DMS79 (cell line): ENCODE measurements at regions not wholly inside any gene's neighbourhood (a gene's known extent, or its start where the extent isn't known, plus 50 kb on each side); places are given as distances from the start of the nearest gene placed in this dataset.
"Not testable (repeated sequence)": the region's sequence is repeated elsewhere in the genome, so short reads cannot be mapped to it uniquely, and the experiment has no call there.

ENCODE experiments used
- DNase-seq: peaks from one replicate; lab custom pipeline; 2025; lab: John Stamatoyannopoulos, UW

DNA sequence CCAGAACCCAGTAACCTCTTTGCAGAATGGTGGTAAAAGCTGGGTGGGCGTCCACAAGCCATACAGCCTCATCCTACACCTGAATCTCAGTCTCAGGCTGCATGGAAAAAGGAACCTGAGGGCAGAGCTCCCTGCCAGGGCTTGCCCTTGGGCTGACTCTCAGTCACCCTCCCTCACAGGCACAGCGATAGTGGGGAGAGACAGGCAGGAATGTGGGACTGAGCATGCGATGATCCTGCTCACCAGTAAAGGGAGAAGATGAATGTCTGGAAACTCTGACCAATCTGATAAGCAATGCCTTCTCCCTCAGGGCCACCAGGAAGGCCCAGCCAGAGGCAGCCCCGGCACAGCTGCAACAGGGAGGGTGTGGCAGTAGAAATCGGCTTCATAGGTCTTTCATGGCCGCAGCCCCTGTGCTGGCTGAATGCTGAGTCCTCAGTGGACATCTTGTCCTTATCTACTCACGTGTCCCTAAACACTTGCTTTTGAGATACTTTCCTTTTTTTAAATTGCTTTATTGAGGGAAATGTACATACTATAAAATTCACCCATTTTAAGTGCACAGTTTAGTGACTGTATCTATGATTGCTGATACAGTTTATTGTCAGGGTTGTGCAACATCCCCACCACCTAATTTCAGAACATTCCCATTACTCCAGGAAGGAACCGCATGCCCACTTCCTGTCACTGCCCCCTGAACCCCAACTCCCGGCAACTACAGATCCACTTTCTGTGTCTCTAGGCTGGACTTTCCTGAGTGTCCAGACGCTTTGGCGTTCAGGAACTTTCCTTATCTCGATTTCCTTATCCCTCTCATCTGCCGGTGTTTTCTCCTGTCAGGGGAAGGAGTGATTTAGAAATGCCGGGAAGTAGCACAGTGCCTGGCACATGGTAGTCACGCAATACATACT, 258.1 kb downstream of the PCNX1 start:
- no peak for DNase-seq

DNA sequence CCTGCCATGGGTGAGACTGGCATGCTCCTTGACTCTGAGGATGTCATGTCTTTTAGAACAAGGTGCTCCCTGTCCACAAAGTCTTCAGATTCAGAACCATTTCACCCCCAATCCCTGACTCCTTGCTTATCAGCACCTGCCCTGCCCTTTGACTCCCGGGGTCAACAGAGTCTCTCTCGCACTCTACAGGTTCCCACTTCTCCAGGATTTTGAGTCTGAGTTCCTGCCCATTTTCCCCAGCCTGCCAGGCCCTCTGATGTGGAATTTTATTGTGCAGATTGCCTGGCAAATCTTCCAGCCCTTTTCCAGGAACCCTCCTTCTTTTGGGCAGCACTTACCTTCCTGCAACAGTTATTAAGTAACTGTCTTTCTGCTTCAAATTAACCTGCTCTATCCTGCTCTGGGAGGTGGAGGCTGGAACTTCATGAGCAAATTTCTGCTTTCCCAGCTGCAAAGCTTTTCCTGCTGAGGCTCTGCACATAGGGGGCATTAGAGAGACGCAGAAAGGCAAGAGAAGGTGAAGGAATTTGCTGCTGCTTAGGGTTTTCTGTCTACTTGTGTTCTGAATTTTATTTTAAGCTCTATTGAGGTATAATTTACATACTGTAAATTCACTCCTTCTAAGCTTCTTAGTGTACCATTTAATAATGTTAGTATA, 259.1 kb downstream of the PCNX1 start:
- DNase-seq, result no peak

DNA sequence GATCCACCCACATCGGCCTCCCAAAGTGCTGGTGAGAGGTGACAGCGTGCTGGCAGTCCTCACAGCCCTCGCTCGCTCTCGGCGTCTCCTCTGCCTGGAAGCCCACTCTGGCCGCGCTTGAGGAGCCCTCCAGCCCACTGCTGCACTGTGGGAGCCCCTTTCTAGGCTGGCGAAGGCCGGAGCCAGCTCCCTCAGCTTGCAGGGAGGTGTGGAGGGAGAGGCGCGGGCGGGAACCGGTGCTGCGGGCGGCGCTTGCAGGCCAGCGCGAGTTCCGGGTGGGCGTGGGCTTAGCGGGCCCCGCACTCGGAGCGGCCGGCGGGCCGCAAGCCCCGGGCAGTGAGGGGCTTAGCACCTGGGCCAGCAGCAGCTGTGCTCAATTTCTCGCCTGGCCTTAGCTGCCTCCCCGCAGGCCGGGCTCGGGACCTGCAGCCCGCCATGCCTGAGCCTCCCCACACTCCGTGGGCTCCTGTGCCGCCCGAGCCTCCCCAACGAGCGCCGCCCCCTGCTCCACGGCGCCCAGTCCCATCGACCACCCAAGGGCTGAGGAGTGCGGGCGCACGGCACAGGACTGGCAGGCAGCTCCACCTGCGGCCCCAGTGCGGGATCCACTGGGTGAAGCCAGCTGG, 260.2 kb downstream of the PCNX1 start:
- not testable (repeated sequence) for DNase-seq

DNA sequence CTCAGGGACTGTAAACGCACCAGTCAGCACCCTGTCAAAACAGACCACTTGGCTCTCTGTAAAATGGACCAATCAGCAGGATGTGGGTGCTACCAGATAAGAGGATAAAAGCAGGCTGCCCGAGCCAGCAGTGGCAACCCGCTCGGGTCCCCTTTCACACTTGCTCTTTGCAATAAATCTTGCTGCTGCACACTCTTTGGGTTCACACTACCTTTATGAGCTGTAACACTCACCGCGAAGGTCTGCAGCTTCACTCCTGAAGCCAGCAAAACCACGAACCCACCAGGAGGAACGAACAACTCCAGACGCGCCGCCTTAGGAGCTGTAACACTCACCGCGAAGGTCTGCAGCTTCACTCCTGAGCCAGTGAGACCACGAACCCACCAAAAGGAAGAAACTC, 260.9 kb downstream of the PCNX1 start:
- DNase-seq, result not testable (repeated sequence)

DNA sequence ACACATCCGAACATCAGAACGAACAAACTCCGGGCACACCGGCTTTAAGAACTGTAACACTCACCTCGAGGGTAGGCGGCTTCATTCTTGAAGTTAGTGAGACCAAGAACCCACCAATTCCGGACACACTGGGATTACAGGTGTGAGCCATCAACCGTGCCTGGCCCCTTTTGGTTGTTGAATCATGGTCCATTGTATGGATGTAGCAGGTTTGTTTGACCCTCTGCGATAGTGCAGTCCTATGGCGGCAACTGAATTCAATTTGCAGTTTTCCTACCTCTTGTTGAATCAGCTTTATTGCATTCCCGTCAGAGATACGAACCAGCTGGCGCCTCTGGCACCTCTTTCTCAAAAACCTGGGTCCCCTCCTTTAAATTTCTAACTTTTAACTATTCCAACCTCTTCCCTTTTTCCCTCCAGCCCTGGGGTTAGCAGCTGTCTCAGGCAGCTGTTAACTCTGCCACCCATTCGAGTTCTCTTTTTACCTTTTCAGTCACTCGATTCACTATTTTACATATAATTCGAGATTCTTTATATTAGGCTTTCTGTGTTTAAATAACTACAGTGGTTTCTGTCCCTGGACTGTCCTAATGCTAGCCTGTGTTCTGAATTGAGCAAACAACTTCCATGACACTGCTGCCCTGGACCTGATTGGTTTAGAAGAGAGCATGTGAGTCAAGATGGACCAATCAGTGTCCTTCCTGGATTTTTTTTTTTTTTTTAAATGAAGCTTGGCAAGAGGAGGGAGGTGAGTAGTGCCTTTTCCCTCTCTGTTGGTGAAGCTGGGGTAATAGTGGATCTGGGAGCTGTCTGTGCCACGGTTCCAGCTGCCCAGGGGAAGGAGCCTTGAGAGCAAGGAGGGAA, 261.5 kb downstream of the PCNX1 start:
- no peak for DNase-seq

DNA sequence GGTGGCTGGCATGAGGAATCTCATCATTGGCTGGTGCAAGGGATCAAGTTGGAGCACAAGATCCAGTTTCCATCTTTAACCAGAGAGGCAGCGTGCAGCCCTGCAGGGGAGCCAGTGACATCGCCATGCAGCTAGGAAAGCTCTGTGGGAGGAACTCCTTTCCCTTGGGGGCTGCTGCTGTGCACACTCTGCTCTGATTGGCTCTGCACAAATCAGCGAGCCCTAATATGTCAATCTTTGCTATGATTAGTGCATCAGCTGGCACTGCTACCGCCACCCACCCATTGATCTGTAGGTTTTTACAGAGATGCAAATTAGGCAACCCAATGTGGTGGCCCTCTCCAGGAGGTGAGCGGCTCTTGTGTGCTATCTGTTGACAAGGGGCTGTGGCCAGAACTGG, 262.6 kb downstream of the PCNX1 start:
- no peak for DNase-seq

DNA sequence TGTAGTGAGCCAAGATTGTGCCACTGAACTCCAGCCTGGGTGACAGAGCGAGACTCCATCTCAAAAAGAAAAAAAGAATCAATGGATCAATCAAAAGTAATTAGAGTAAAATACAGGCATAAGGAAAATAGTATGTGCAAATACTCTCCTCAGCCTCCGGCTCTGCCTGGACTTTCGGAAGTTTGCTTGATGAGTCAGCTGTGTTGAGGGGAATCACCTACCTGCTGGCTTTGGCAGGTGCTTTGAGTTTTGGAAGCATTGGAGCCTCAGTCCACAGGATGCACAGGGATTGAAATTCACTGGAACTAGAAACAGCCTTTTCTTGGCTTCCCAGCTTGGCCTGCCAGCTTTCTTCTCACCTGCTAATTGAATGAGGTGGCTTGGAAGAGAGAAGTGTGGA, 268.2 kb downstream of the PCNX1 start:
- DNase-seq, result no peak

DNA sequence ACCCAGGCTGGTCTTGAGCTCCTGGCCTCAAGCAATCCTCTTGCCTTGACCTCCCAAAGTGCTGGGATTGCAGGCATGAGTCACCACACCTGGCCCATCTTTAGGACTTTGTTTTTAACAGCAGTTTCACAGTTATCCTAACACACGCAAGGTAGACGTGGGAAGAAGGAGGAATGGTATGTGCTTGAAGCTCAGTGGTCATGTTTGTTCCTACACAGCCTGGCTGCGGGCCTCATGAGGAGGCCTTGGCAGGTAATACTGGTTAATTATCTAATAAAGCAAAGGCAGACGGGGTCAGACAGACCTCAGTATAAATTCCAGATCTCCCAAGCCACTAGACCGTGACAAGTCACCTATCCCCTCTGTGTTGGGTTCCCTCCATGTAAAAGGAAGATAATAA, 271.8 kb downstream of the PCNX1 start:
- DNase-seq, result no peak

DNA sequence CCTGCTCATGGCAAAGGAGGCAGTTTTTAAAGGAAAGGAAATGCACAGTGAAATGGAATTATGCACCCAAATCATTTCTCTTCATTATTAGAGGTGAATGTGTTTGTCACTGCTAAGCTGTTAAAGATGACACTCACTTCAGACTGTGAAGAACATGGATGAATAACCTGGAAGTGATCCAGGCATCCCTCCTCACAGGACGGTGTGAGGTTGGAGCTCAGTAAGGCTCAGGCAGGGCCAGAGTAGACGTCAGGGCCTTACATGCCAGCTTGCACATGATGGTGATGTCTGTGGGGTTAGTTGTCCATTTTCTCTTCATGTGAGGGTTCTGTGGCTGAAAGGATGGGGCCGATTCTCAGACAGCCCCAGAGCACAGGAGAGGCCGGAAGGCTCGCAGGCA, 273.1 kb downstream of the PCNX1 start:
- DNase-seq, result no peak

DNA sequence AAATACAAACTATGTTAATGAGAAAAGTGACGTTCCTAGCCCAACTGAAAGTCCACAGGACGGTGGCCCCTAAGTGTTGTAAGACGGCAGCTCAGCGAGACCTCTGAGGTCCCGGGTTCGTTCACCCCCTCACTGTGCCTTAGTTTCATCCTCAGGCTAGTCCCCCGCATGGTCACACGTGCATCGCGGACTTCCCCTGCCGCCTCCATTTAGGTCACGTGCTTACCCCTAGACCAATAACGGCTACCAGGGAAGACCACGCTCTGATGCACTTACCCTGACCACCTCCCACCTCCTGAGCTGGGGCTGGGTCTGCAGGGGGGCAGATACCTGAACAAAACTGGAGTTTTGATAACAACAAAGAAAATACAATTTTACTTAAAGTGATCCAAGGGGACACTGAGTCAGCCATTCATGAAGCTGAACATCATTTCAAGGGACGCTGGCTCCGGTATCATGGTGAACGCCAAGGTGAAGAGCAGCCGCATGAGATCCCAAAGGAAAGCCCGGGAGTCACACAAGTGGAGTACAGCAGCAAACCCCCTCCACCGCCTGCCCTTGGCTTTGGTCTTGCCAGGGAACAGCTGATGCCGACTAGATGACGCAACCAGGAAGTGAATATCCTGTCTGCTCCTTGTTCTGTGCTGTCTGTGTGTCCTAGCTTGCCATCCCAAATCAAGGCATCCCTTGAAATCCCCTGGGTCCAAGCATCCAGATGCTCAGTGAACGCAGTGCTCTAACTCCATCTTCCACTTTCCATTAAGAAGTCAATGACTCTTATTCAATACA, 274.1 kb downstream of the PCNX1 start:
- DNase-seq, result no peak

DNA sequence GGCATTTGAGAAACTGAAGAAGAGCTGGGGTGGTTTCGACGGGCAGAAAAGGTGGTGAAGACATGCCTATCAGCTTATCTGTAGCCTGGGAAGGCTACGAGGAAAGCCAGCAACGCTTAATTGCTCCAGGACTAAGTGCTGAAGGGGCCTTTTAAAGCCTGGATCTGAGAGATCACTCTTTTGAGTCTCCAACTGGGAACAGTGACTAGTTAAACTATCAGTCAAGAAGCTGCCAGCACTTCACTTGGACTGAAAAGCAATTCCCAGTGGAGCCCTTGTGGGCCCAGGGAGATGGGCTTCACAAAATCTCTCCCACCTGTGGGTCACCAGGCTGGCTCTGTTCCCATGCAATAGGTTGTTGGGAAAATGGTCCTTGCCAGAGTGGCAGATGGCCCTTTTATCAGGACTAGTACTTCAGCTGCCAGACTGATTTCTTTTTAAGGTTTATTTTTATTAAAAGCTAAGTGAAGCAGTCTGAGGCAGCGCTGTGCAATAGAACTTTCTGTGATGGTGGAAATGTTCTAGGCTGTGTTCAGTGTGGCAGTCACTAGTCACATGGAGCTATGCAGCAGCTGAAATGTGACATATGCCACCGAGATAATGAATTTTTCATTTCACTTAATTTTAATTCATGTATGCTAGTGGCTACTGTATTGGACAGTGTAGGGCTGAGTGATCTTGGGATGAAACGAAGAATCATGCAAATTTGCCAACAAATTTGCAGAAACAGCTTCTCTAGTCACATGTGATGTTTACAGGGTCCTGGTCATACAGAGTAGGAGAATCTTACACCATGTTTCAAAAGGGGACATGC, 276.8 kb downstream of the PCNX1 start:
- peak; percentile 92 for DNase-seq

DNA sequence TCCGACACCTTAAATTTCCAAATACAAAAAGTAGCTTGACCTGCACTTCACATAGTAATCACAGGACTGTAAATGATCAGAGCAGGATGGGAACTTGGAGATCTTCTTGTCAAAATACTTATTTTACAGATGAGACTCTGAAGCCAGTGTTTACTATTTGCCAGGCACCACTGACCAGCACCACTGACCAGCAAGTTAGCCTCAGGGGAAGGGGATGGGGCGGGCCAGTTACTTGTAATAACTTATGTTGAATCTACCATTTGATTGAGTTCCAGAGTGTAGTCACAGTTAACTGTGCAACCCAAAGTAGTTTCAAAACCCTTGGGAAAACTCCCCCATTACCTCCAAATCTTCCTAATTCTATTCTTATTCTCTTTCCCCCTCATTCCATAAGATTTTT, 278.4 kb downstream of the PCNX1 start:
- no peak for DNase-seq

DNA sequence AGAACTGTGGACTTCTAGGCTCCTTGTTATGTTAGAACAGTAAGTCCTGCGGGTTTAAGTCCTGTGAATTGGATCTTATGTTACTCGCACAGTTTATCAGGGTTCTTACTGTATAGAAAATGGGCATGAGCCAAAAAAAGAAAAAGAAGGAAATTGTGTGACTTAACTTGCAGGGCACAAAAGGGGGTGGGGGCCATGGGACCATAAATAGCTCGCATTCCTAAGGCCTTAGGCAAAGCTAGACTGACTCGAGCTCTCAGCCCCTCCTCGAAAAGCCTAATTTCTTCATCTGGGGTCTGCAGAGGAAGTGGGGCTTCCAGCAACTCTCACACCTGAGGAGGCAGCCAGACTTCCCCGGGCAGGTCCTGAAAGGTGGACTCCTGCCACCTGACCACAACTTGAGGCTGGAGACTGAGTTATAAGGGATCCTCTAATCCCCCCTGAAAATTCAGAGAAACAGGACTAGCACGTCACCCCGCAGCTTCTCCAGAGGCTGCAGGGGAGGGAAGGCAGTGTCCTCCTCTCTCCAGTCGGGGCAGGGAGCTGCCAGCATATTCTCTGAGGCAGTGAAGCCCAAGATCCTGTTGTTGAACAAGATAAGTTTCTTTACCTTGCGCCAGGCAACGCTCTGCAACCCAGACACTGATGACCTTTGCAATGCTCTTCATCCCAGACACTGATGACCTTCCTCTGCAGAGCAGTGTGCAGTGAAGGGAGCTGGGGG, 280.5 kb downstream of the PCNX1 start:
- no peak for DNase-seq

DNA sequence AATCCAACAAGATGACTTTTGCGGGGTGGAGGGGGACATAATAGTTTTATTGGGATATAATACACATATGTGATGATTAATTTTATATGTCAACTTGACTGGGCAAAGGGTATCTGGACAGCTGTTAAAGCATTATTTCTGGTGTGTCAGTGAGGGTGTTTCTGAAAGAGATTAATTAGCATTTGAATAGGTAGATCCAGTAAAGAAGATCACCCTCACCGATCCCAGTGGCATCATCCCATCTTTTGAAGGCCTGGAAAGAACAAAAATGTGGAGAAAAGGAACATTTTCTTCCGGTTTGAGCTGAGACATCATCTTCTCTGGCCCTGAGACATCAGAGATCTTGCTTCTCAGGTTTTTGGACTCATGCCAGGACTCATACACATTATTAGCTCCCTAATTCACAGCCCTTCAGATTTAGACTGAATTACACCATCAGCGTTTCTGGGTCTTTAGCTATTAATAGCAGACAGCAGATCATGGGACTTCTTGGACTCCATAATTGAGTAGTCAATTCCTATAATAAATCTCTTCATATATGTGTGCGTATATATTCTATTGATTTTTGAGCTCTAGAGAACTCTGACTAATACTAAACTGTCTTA, 283.6 kb downstream of the PCNX1 start:
- DNase-seq, result peak; percentile 54

DNA sequence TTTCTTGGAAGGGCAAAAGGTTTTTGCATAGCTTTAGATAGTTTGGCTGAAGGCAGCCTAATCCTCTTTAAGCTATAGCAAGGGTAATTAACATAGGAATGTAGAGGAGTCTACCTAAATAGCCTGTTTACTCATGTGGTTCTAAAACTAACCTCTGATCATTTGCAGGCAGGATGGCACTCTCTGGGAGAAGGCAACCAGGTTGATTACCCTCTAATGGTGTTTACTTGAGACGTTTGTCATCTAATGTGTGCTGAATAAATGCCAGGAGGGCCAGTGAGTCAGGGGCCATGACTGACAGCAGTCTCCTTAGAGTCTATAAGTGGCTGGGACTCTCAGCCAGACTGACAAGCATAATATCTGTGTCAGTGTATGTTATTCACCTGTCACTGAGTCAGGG, 286.4 kb downstream of the PCNX1 start:
- no peak for DNase-seq

DNA sequence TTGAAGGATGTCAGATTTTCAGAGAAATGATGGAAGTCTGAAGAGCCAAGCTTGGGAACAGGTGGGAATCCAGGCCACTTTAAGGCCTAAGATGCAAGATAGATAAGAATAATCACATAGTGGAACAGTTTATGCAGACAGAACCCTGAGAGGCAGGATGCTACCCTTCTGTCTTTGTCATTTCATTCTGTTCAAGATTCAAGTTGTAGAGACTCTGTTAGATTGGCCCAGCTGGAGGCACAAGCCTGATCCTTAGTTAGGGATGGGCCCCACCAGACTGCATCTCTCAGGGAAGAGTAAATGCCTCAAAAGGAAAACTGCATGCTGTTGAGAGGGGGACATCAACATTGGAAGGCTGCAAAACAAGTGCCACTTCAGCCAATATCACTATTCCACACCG, 287.0 kb downstream of the PCNX1 start:
- DNase-seq, result peak; percentile 29

DNA sequence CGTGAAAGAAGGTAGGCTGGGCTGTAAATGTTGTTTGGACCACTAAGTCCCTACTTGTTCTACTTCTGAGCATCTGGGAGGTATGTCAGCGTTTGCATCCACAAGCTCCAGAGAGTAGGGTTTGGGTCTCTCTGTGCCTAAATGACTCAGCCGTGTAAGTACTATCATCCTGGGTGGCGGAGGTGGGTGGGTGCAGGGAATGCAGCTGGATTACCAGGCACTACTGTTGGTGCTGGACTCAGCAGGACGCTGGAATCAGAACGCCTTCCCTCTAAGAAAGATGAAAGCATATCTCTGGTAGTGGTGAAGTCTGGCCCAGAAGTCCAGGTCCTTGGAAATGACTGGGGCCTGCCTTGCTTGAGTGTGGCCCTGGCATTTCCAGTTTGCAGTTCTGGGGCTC, 289.7 kb downstream of the PCNX1 start:
- DNase-seq, result no peak

DNA sequence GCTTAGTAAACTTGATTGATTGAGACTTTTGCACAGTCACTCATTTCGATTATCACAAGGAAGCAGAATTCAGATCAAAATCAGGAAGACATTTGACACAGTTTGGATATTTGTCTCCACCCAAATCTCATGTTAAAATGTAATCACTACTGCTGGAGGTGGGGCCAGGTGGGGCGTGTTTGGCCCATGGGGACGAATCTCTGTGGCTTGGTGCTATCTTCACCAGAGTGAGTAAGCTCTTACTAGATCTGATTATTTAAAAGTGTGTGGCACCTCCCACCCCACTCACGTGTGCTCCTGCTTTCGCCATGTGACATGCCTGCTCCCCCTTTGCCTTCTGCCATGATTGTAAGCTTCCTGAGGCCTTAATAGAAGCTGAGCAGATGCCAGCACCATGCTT, 291.4 kb downstream of the PCNX1 start:
- DNase-seq, result no peak

DNA sequence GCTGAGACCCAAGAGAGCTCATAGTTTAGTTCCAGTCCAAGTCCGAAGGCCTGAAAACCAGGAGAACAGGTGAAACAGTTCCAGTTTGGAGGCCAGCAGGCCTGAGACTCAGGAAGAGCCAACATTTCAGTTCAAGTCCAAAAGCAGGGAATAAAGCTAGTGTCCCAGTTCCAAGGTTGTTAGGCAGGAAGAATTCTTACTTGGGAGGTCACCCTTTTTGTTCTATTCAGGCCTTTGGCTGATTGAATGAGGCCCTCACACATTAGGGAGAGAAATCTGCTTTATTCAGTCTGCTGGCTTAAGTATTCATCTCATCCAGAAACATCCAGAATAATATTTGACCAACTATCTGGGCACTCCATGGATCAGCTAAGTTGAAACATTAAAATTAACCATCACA, 294.6 kb downstream of the PCNX1 start:
- DNase-seq, result no peak
